ENCODE measurements at regions not wholly inside any gene's neighbourhood (a gene's known extent, or its start where the extent isn't known, plus 50 kb on each side); places are given as distances from the start of the nearest gene placed in this dataset.

GRCh38 chr13:44051405-44051804, 171.7 kb downstream of the LACC1 start:
- Histone ChIP-seq H3K4me3 (replicated peaks in 1 of 3; ENCODE audit: insufficient read depth in 1 of 3, low read depth in 2 of 3, low read length in 3 of 3) (no peak overlapping the region), H3K36me3 (replicated peaks in 1 of 2; ENCODE audit: control insufficient read depth in 1 of 2, insufficient read depth in 2 of 2, low read length in 2 of 2) (no peaks in the 10 kb centered on the region), H3K79me2 (ENCODE audit: insufficient read depth, low read length) (no peaks in the 10 kb centered on the region), H3K9ac (ENCODE audit: insufficient read depth, low read depth, low read length) (no peak overlapping the region), H2AFZ (ENCODE audit: low read length) (no peak overlapping the region), H3K4me2 (ENCODE audit: low read depth, low read length) (no peak overlapping the region), H3K9me3 (ENCODE audit: low read length) (no peaks in the 10 kb centered on the region), H3K27me3 (ENCODE audit: control insufficient read depth in 1 of 2, insufficient read depth in 2 of 2, low read length in 2 of 2) (no peaks in the 10 kb centered on the region), H3K4me1 (ENCODE audit: insufficient read depth, low read length) (no peaks in the 10 kb centered on the region), H3K27ac (ENCODE audit: extremely low read length, insufficient read depth, low read length) (no peak overlapping the region), H4K20me1 (ENCODE audit: insufficient read depth, low read length) (no peaks in the 10 kb centered on the region)
- TF ChIP-seq NFYB (CRISPR knock-in tag; IDR thresholded peaks at IDR 0.05) (no peak), MEIS2 (CRISPR knock-in tag; IDR thresholded peaks at IDR 0.05) (no peak), ZNF724P (CRISPR knock-in tag; IDR thresholded peaks at IDR 0.05; ENCODE audit: borderline replicate concordance) (no peak), ZNF230 (CRISPR knock-in tag; IDR thresholded peaks at IDR 0.05) (no peak), IRF1 (CRISPR knock-in tag; IDR thresholded peaks at IDR 0.05; ENCODE audit: low read depth) (no peak), THYN1 (CRISPR knock-in tag; IDR thresholded peaks at IDR 0.05; ENCODE audit: borderline replicate concordance, low read depth) (no peak), SNAPC2 (CRISPR knock-in tag; IDR thresholded peaks at IDR 0.05) (no peak), THAP7 (CRISPR knock-in tag; IDR thresholded peaks at IDR 0.05) (no peak), SAFB2 (CRISPR knock-in tag; IDR thresholded peaks at IDR 0.05; ENCODE audit: borderline replicate concordance, low read depth) (no peak)
- DNase-seq (ENCODE audit: low spot score) = no peak
- POLR2A ChIA-PET = no interaction called here
- ATAC-seq = no peak
- FAIRE-seq = no peak
- BruUV-seq (replicated peaks) = no TSS peak
- in situ Hi-C loops (cut with HindIII; ENCODE audit: extremely low pct_ligation_motif_present, low pct_unique_long_range_greater_than_20kb) (loop anchor here (5.0 to 10.0 kb wide), 2 partner anchors 386 to 423 kb away; no protein-coding TSS in a partner anchor), intact Hi-C loops (cut with micrococcal nuclease; ENCODE audit: unreplicated experiment) (loop anchor here (5.0 kb wide), 1 partner anchor 91 kb away; no protein-coding TSS in a partner anchor)
- CTCF ChIA-PET (ENCODE audit: low intra/inter-chr PET ratio, low total read pairs) = interaction anchor here (2.3 kb wide), 1 partner anchor 387 kb away, joined by 38 read pairs; no protein-coding TSS in a partner anchor
